Heart left ventricle (tissue), 16 donors: ENCODE measurements at regions not wholly inside any gene's neighbourhood (a gene's known extent, or its start where the extent isn't known, plus 50 kb on each side); places are given as distances from the start of the nearest gene placed in this dataset.

Experiments
- ATAC-seq, 4 donors: fragments of 200-7000 bp; cut with Tn5 transposase; one replicate each; pipeline ENCODE4 v1.9.1; 2020 to 2022; ENCODE audit warnings: moderate library complexity in 4 of 4, mild to moderate bottlenecking in 3 of 4, moderate number of reproducible peaks in 1 of 4
- DNase-seq, 5 donors: peaks; one replicate each; pipeline ENCODE4 v3.0.0-alpha.2; 2020
- H3K27ac ChIP-seq, 12 donors: fragments of 200-600 bp; sonication (generic) in 4 of 12; one replicate each; pipeline versions ENCODE4 v1.5.0 to v1.8.0; 2016 to 2022; ENCODE audit warnings: mild to moderate bottlenecking in 2 of 12
- H3K27me3 ChIP-seq, 9 donors: fragments of 200-600 bp; sonication (generic) in 2 of 9; one replicate each; pipeline versions ENCODE4 v1.5.1 to v1.8.0; 2016 to 2022; ENCODE audit warnings: mild to moderate bottlenecking in 3 of 9
- H3K36me3 ChIP-seq, 9 donors: fragments of 200-600 bp; sonication (generic) in 2 of 9; one replicate each; pipeline versions ENCODE4 v1.5.0 to v1.8.0; 2018 to 2022; ENCODE audit warnings: mild to moderate bottlenecking in 2 of 9
- H3K4me1 ChIP-seq, 12 donors: fragments of 200-600 bp; sonication (generic) in 4 of 12; one replicate each; pipeline versions ENCODE4 v1.5.0 to v1.8.0; 2016 to 2022; ENCODE audit warnings: mild to moderate bottlenecking in 3 of 12
- H3K4me3 ChIP-seq, 12 donors: fragments of 200-600 bp; sonication (generic) in 4 of 12; one replicate each; pipeline versions ENCODE4 v1.5.0 to v1.8.0; 2017 to 2022; ENCODE audit warnings: mild to moderate bottlenecking in 9 of 12, moderate library complexity in 4 of 12
- H3K9me3 ChIP-seq, 12 donors: fragments of 200-600 bp; sonication (generic) in 4 of 12; one replicate each; pipeline versions ENCODE4 v1.5.0 to v1.8.0; 2016 to 2022; ENCODE audit warnings: mild to moderate bottlenecking in 1 of 12
- POLR2A ChIP-seq, 2 donors: fragments of 450-650 bp; IDR thresholded peaks; one replicate each; pipeline ENCODE4 v1.6.1; 2017; ENCODE audit warnings: antibody characterized with exemption in 2 of 2, mild to moderate bottlenecking in 2 of 2, moderate library complexity in 2 of 2
- WGBS, 4 donors: extraction: QIAGEN DNeasy Blood & Tissue Kit in 2 of 4; methylation state at CpG; one replicate each; pipeline versions ENCODE4 v1.1.5 to v1.1.7; 2013 to 2018; 5-methylcytosine and 5-hydroxymethylcytosine counted together
- intact Hi-C, 10 donors: fragments of 100-400 bp; cut with DNase I; formaldehyde crosslinking; loops; one replicate each; pipeline versions ENCODE4 v1.11.1 to v1.14.2; 2022
- TF ChIP-seq, protein P1 (sequence below), 12 donors: fragments of 200-600 bp; sonication (generic) in 4 of 12; IDR thresholded peaks; one replicate each; pipeline versions ENCODE4 v1.5.0 to v1.8.0; 2018 to 2022; ENCODE audit warnings: antibody characterized with exemption in 12 of 12, mild to moderate bottlenecking in 5 of 12
- donor health status: ischemic (EF 13 %, LVEDD 7.1; RV severe dilation, severe dysfunction).
- donor health status: healthy with polysubstance abuse.
- donor health status: DM: no; HTN: yes; CAD: no.
- donor health status: DM: no; HTN: no; CAD: no.
- donor health status: ischemic (EF 25% LVEDD 6.9; RV normal size, moderate dysfunction).
- donor health status: ischemic (EF 25% LVEDD 5.7; RV mildly dilated, moderate dysfunction).
- donor health status: healthy.
- donor health status: DM: yes; HTN: yes; CAD: no.
- donor health status: ischemic (EF 35%, LVEDD 5.7; RV mildly dilated, moderate dysfunction).
- donor health status: nonischemic (EF 11% LVEDD 7.7; RV severe dilation, severe dysfunction).
- donor health status: DM: yes; HTN: yes; CAD: no.
- donor health status: PGD.
- donor health status: ischemic (EF 29% LVEDD 5.4; RV normal size, mild dysfunction).
- donor health status: nonischemic (EF 23%, LVEDD 6.1; RV moderate dilation, normal function).

DNA sequence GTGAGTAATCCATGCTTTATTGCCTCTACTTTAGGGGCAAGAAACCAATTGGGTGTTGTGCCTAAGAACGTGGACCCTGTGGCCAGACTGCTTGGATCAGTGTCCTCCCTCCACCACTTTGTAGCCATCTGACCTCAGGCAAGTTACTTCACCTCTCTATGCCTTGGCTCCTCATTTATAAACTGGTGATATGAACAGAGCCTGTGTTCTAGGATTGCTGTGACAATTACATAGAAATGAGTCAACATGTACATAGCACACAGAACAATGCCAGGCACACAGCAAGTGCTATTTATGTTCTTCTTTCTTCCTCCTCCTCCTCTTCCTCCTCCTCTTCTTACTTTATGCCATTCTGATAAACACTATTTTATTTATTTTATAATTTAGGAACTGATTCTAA is 339.4 kb downstream of the CD83 start:
- no peak overlapping the region for H3K4me3 ChIP-seq
- DNase-seq (no peak), ATAC-seq (no peak)
- WGBS, 4 donors: 91 to 97% (median 95%) methylated on average over 1 of the region's 1 CpG
- H3K27me3 ChIP-seq: no peaks in the 10 kb centered on the region
- no peak overlapping the region for H3K27ac ChIP-seq
- H3K9me3 ChIP-seq: peaks cover 0 to 5% (median 0%) of the 10 kb centered on the region in 12 donors
- intact Hi-C loops: no loop called here
- H3K36me3 ChIP-seq: peaks cover 0 to 4% (median 0%) of the 10 kb centered on the region in 9 donors
- peaks cover 0 to 57% (median 15%) of the 10 kb centered on the region in 12 donors for H3K4me1 ChIP-seq
- no peak for TF ChIP-seq POLR2A (IDR thresholded peaks at IDR 0.05)
- TF ChIP-seq, protein P1, sequence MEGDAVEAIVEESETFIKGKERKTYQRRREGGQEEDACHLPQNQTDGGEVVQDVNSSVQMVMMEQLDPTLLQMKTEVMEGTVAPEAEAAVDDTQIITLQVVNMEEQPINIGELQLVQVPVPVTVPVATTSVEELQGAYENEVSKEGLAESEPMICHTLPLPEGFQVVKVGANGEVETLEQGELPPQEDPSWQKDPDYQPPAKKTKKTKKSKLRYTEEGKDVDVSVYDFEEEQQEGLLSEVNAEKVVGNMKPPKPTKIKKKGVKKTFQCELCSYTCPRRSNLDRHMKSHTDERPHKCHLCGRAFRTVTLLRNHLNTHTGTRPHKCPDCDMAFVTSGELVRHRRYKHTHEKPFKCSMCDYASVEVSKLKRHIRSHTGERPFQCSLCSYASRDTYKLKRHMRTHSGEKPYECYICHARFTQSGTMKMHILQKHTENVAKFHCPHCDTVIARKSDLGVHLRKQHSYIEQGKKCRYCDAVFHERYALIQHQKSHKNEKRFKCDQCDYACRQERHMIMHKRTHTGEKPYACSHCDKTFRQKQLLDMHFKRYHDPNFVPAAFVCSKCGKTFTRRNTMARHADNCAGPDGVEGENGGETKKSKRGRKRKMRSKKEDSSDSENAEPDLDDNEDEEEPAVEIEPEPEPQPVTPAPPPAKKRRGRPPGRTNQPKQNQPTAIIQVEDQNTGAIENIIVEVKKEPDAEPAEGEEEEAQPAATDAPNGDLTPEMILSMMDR (IDR thresholded peaks at IDR 0.05): no peak

GRCh38 chr6:14458669-14459266 is 341.2 kb downstream of the CD83 start:
- Histone ChIP-seq H3K27ac (no peak overlapping the region), H3K36me3 (peaks cover 0 to 6% (median 0%) of the 10 kb centered on the region in 9 donors), H3K27me3 (no peaks in the 10 kb centered on the region), H3K4me1 (peaks cover 0 to 44% (median 12%) of the 10 kb centered on the region in 12 donors), H3K9me3 (peaks cover 0 to 10% (median 0%) of the 10 kb centered on the region in 12 donors), H3K4me3 (no peak overlapping the region)
- WGBS, 4 donors: 68 to 77% (median 73%) methylated on average over 5 of the region's 5 CpGs
- TF ChIP-seq, protein P1 (IDR thresholded peaks at IDR 0.05): no peak
- no peak for TF ChIP-seq POLR2A (IDR thresholded peaks at IDR 0.05)
- DNase-seq (no peak), ATAC-seq (peak in 3 of 4 donors; percentile 44 to 70 (median 66))
- intact Hi-C loops: no loop called here

DNA sequence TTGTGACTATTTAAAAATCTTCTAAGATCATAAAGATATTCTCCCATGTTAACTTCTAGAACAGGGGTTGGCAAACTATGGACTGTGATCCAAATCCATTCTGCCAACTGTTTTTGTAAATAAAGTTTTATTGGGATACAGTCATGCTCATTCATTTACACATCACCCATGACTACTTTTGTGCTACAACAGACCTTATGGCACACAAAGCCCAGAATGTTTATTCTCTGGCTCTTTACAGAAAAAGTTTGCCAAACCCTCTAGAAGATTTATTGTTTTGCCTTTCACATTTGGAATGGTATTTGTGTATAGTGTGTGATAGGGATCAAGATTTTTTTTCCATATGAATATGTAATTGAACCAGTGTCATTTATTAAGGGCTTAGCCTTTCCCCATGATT is 341.7 kb downstream of the CD83 start:
- intact Hi-C loops: no loop called here
- peaks cover 0 to 38% (median 12%) of the 10 kb centered on the region in 12 donors for H3K4me1 ChIP-seq
- H3K9me3 ChIP-seq: peaks cover 0 to 10% (median 0%) of the 10 kb centered on the region in 12 donors
- no peak overlapping the region for H3K4me3 ChIP-seq
- H3K27ac ChIP-seq: no peak overlapping the region
- no peaks in the 10 kb centered on the region for H3K27me3 ChIP-seq
- H3K36me3 ChIP-seq: peaks cover 0 to 6% (median 0%) of the 10 kb centered on the region in 9 donors
- DNase-seq (no peak), ATAC-seq (no peak)
- TF ChIP-seq, protein P1 (IDR thresholded peaks at IDR 0.05): no peak
- no peak for TF ChIP-seq POLR2A (IDR thresholded peaks at IDR 0.05)

GRCh38 chr6:14460556-14460955 is 343.0 kb downstream of the CD83 start:
- no peak for DNase-seq
- no peak overlapping the region for H3K4me3 ChIP-seq
- intact Hi-C loops: no loop called here
- H3K36me3 ChIP-seq: peaks cover 0 to 6% (median 0%) of the 10 kb centered on the region in 9 donors
- TF ChIP-seq POLR2A (IDR thresholded peaks at IDR 0.05): no peak
- TF ChIP-seq, protein P1 (IDR thresholded peaks at IDR 0.05): no peak
- H3K4me1 ChIP-seq: peaks cover 0 to 26% (median 3%) of the 10 kb centered on the region in 12 donors
- H3K9me3 ChIP-seq: peaks cover 0 to 10% (median 0%) of the 10 kb centered on the region in 12 donors
- no peak overlapping the region for H3K27ac ChIP-seq
- ATAC-seq: no peak
- H3K27me3 ChIP-seq: no peaks in the 10 kb centered on the region
